HEK293 (cell line): ENCODE measurements at regions not wholly inside any gene's neighbourhood (a gene's known extent, or its start where the extent isn't known, plus 50 kb on each side); places are given as distances from the start of the nearest gene placed in this dataset.

Experiments used
- CTCF ChIA-PET: fragments of 350-600 bp; formaldehyde crosslinking; extraction: SDS; loops from one replicate; lab custom pipeline; 2021; ENCODE audit warnings: antibody characterized with exemption; lab: Yijun Ruan, JAX
- POLR2A ChIA-PET: fragments of 300-600 bp; formaldehyde crosslinking; extraction: SDS; loops from one replicate; lab custom pipeline; 2020; ENCODE audit warnings: antibody characterized with exemption, inconsistent platforms; lab: Yijun Ruan, JAX
- H3K27ac ChIP-seq: fragments of 200-500 bp; sonication (Bioruptor generic); 2 replicates; pipeline ENCODE4 v1.5.1; 2014; ENCODE audit warnings: low read depth, low read length, control low read depth, inconsistent platforms; ENCODE audit errors: extremely low read depth
- H3K36me3 ChIP-seq, 2 experiments: fragments of 200-500 bp in 1 of 2; sonication (Bioruptor generic) in 1 of 2; 1 replicate in 1 of 2; 2 replicates in 1 of 2; pipeline ENCODE4 v1.5.1; 2014 to 2017; ENCODE audit warnings: inconsistent platforms in 2 of 2, low read length in 2 of 2; ENCODE audit not compliant: control insufficient read depth in 2 of 2, insufficient read depth in 1 of 2
- H3K4me1 ChIP-seq: fragments of 200-500 bp; sonication (Bioruptor generic); 2 replicates; pipeline ENCODE4 v1.5.1; 2014; ENCODE audit warnings: mild to moderate bottlenecking, low read length, inconsistent platforms; ENCODE audit not compliant: control insufficient read depth, insufficient read depth
- H3K4me3 ChIP-seq: 2 replicates; pipeline ENCODE4 v1.5.1; 2011; ENCODE audit warnings: low read depth, mild to moderate bottlenecking, control low read depth, low read length, moderate library complexity
- H3K9me3 ChIP-seq: fragments of 200-500 bp; sonication (Bioruptor generic); 2 replicates; pipeline ENCODE4 v1.5.1; 2014; ENCODE audit warnings: low read depth, low read length, inconsistent platforms; ENCODE audit not compliant: control insufficient read depth, insufficient read depth
- GLI4 ChIP-seq: fragments of 450-650 bp; formaldehyde crosslinking; IDR thresholded peaks from 2 replicates; pipeline ENCODE4 v1.5.1; 2016; ENCODE audit warnings: missing biosample characterization, missing genetic modification characterization
- MYNN ChIP-seq: fragments of 450-650 bp; formaldehyde crosslinking; IDR thresholded peaks from 2 replicates; pipeline ENCODE4 v1.5.1; 2016; ENCODE audit warnings: missing biosample characterization, missing genetic modification characterization, borderline replicate concordance
- TRIM28 ChIP-seq: IDR thresholded peaks from 2 replicates; pipeline ENCODE4 v1.6.1; 2011; ENCODE audit warnings: low read length, control low read depth, borderline replicate concordance
- ZBTB10 ChIP-seq: fragments of 450-650 bp; formaldehyde crosslinking; IDR thresholded peaks from 2 replicates; pipeline ENCODE4 v1.5.1; 2016; ENCODE audit warnings: missing biosample characterization, missing genetic modification characterization
- ZNF112 ChIP-seq: fragments of 450-650 bp; formaldehyde crosslinking; IDR thresholded peaks from 2 replicates; pipeline ENCODE4 v1.5.0; 2017; ENCODE audit warnings: missing biosample characterization, missing genetic modification characterization
- ZNF148 ChIP-seq: fragments of 450-650 bp; formaldehyde crosslinking; IDR thresholded peaks from 2 replicates; pipeline ENCODE4 v1.5.0; 2017; ENCODE audit warnings: missing biosample characterization, missing genetic modification characterization, borderline replicate concordance
- ZNF19 ChIP-seq: fragments of 450-650 bp; formaldehyde crosslinking; IDR thresholded peaks from 2 replicates; pipeline ENCODE4; 2016; ENCODE audit warnings: missing biosample characterization, missing genetic modification characterization, low read depth
- ZNF214 ChIP-seq: fragments of 450-650 bp; formaldehyde crosslinking; IDR thresholded peaks from 2 replicates; pipeline ENCODE4 v1.5.1; 2017; ENCODE audit warnings: missing biosample characterization, mild to moderate bottlenecking, missing genetic modification characterization, borderline replicate concordance
- ZNF416 ChIP-seq: fragments of 450-650 bp; formaldehyde crosslinking; IDR thresholded peaks from 2 replicates; pipeline ENCODE4 v1.5.1; 2016; ENCODE audit warnings: missing biosample characterization, missing genetic modification characterization
- ZNF513 ChIP-seq: fragments of 450-650 bp; IDR thresholded peaks from 2 replicates; pipeline ENCODE4 v1.5.1; 2018; ENCODE audit warnings: missing biosample characterization, missing genetic modification characterization
- ZNF518A ChIP-seq: fragments of 450-650 bp; formaldehyde crosslinking; conservative IDR thresholded peaks from 2 replicates; pipeline ENCODE4 v1.5.1; 2016; ENCODE audit warnings: low read depth, missing biosample characterization, missing genetic modification characterization
- ZNF529 ChIP-seq: fragments of 450-650 bp; formaldehyde crosslinking; IDR thresholded peaks from 2 replicates; pipeline ENCODE4 v1.5.1; 2017; ENCODE audit warnings: missing genetic modification characterization, missing biosample characterization; ENCODE audit not compliant: insufficient replicate concordance
- ZNF623 ChIP-seq: fragments of 450-650 bp; formaldehyde crosslinking; IDR thresholded peaks from 2 replicates; pipeline ENCODE4 v1.5.1; 2016; ENCODE audit warnings: missing biosample characterization, missing genetic modification characterization
- ZNF639 ChIP-seq: fragments of 450-650 bp; formaldehyde crosslinking; IDR thresholded peaks from 2 replicates; pipeline ENCODE4 v1.5.1; 2016; ENCODE audit warnings: missing biosample characterization, missing genetic modification characterization
- ZNF792 ChIP-seq: fragments of 450-650 bp; formaldehyde crosslinking; IDR thresholded peaks from 2 replicates; pipeline ENCODE4 v1.5.1; 2016; ENCODE audit warnings: missing biosample characterization, missing genetic modification characterization

GRCh38 chr17:71334048-71334751 lies 786.6 kb upstream of the SOX9 start:
- no peak overlapping the region for H3K27ac ChIP-seq
- no peak overlapping the region for H3K4me3 ChIP-seq
- ChIA-PET POLR2A (no interaction called here), CTCF (interaction anchor here (0.7 kb wide), 1 partner anchor 594 kb away, joined by 4 read pairs; no protein-coding TSS in a partner anchor)
- H3K4me1 ChIP-seq: peaks cover 4% of the 10 kb centered on the region
- H3K9me3 ChIP-seq: no peaks in the 10 kb centered on the region
- no peak for TF ChIP-seq ZNF416 (tag by site-specific recombination)
- TF ChIP-seq ZNF513: no peak
- no peaks in the 10 kb centered on the region for H3K36me3 ChIP-seq

- H3K4me1 ChIP-seq: peaks cover 2% of the 10 kb centered on the region; the same call in 1 of the 2 replicates
- H3K36me3 ChIP-seq: no peaks in the 10 kb centered on the region
- TF ChIP-seq ZNF214 (tag by site-specific recombination) (no peak), ZNF639 (tag by site-specific recombination) (no peak), GLI4 (tag by site-specific recombination) (no peak), MYNN (tag by site-specific recombination) (no peak), ZBTB10 (tag by site-specific recombination) (no peak), TRIM28 (no peak), ZNF623 (tag by site-specific recombination) (no peak), ZNF792 (no peak), ZNF112 (no peak), ZNF19 (tag by site-specific recombination) (no peak), ZNF529 (no peak), ZNF148 (no peak), ZNF518A (tag by site-specific recombination) (no peak)
- H3K27ac ChIP-seq: no peak overlapping the region
- POLR2A ChIA-PET: no interaction called here
- H3K9me3 ChIP-seq: no peaks in the 10 kb centered on the region
- CTCF ChIA-PET: no interaction called here
- H3K4me3 ChIP-seq: no peak overlapping the region
Observed at GRCh38 chr17:71335212-71335611, 785.6 kb upstream of the SOX9 start.
